ENCODE measurements at regions not wholly inside any gene's neighbourhood (a gene's known extent, or its start where the extent isn't known, plus 50 kb on each side); places are given as distances from the start of the nearest gene placed in this dataset.
A peak's percentile ranks its signal among the peaks of the same experiment; 100 is the strongest.

- Histone ChIP-seq H3K79me2 (replicated peaks; ENCODE audit: insufficient read depth) (no peaks in the 10 kb centered on the region), H3K4me1 (ENCODE audit: insufficient read depth) (peaks cover 18% of the 10 kb centered on the region), H3K27ac (ENCODE audit: low read depth) (no peak overlapping the region), H3K4me3 (0 out of 2 replicates have a peak overlapping the region, but pooled peaks have one; percentile 6), H4K20me1 (replicated peaks; ENCODE audit: insufficient read depth) (no peaks in the 10 kb centered on the region), H2AFZ (no peak overlapping the region), H3F3A (replicated peaks; ENCODE audit: low read depth) (no peaks in the 10 kb centered on the region), H3K9me2 (ENCODE audit: insufficient read depth) (0 out of 2 replicates have a peak, but pooled peaks cover 5% of the 10 kb centered on the region), H3K36me3 (ENCODE audit: insufficient read depth) (no peaks in the 10 kb centered on the region), H3K4me2 (peak overlapping the region; percentile 32), H3K27me3 (ENCODE audit: insufficient read depth) (no peaks in the 10 kb centered on the region)
- ATAC-seq (peak; percentile 95), DNase-seq (ENCODE audit: low spot score) (peak; percentile 30)
- Mint-ChIP-seq H3K27ac (no peak overlapping the region; the same call in 1 of the 2 replicates), H3K27me3 (ENCODE audit: insufficient read depth, low read depth, poor library complexity) (peaks cover 11% of the 10 kb centered on the region), H3K4me3 (no peak overlapping the region), H3K4me1 (peaks cover 21% of the 10 kb centered on the region), H3K36me3 (ENCODE audit: low read depth) (no peaks in the 10 kb centered on the region), H3K9me3 (peaks cover 5% of the 10 kb centered on the region; the same call in 1 of the 3 replicates)
- TF ChIP-seq NANOG (IDR thresholded peaks at IDR 0.05; ENCODE audit: borderline replicate concordance) (no peak), ZNF462 (CRISPR knock-in tag; IDR thresholded peaks at IDR 0.05) (peak; percentile 97), EZH2 (IDR thresholded peaks at IDR 0.05; ENCODE audit: low read depth, unreplicated experiment) (no peak), POLR2AphosphoS5 (IDR thresholded peaks at IDR 0.05; ENCODE audit: low read depth) (no peak), STAT1 (IDR thresholded peaks at IDR 0.05; ENCODE audit: unreplicated experiment) (no peak), CREB1 (CRISPR knock-in tag; IDR thresholded peaks at IDR 0.05; ENCODE audit: low read depth) (no peak)
- TF ChIP-seq, protein P1, sequence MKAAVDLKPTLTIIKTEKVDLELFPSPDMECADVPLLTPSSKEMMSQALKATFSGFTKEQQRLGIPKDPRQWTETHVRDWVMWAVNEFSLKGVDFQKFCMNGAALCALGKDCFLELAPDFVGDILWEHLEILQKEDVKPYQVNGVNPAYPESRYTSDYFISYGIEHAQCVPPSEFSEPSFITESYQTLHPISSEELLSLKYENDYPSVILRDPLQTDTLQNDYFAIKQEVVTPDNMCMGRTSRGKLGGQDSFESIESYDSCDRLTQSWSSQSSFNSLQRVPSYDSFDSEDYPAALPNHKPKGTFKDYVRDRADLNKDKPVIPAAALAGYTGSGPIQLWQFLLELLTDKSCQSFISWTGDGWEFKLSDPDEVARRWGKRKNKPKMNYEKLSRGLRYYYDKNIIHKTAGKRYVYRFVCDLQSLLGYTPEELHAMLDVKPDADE (IDR thresholded peaks at IDR 0.05), result no peak
- TF ChIP-seq, protein P2, sequence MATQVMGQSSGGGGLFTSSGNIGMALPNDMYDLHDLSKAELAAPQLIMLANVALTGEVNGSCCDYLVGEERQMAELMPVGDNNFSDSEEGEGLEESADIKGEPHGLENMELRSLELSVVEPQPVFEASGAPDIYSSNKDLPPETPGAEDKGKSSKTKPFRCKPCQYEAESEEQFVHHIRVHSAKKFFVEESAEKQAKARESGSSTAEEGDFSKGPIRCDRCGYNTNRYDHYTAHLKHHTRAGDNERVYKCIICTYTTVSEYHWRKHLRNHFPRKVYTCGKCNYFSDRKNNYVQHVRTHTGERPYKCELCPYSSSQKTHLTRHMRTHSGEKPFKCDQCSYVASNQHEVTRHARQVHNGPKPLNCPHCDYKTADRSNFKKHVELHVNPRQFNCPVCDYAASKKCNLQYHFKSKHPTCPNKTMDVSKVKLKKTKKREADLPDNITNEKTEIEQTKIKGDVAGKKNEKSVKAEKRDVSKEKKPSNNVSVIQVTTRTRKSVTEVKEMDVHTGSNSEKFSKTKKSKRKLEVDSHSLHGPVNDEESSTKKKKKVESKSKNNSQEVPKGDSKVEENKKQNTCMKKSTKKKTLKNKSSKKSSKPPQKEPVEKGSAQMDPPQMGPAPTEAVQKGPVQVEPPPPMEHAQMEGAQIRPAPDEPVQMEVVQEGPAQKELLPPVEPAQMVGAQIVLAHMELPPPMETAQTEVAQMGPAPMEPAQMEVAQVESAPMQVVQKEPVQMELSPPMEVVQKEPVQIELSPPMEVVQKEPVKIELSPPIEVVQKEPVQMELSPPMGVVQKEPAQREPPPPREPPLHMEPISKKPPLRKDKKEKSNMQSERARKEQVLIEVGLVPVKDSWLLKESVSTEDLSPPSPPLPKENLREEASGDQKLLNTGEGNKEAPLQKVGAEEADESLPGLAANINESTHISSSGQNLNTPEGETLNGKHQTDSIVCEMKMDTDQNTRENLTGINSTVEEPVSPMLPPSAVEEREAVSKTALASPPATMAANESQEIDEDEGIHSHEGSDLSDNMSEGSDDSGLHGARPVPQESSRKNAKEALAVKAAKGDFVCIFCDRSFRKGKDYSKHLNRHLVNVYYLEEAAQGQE (IDR thresholded peaks at IDR 0.05; ENCODE audit: unreplicated experiment), result no peak
Observed at GRCh38 chr3:31391150-31391549, 141.6 kb upstream of the STT3B start.
